NCI-H2196 treated with DMSO at 0.1 percent for 48 hours (cell line): ENCODE measurements at regions not wholly inside any gene's neighbourhood (a gene's known extent, or its start where the extent isn't known, plus 50 kb on each side); places are given as distances from the start of the nearest gene placed in this dataset.
A peak's percentile ranks its signal among the peaks of the same experiment; 100 is the strongest.

Source experiments
- DNase-seq: peaks from one replicate; lab custom pipeline; 2025; ENCODE audit not compliant: unreplicated experiment; lab: John Stamatoyannopoulos, UW

- no peak for DNase-seq
These were observed 58.4 kb downstream of the SLC25A47 start for GRCh38 chr14:100381395-100382105.

- DNase-seq = no peak
These were observed 58.9 kb downstream of the SLC25A47 start for GRCh38 chr14:100382106-100382455.

GRCh38 chr14:100383727-100384158 lies 60.6 kb downstream of the SLC25A47 start:
- DNase-seq = peak; percentile 8

- no peak for DNase-seq
These were observed 61.1 kb downstream of the SLC25A47 start for GRCh38 chr14:100384277-100384676.

- DNase-seq = no peak
These were observed 62.0 kb downstream of the SLC25A47 start for GRCh38 chr14:100384819-100385813.

- DNase-seq = no peak
These were observed 63.0 kb downstream of the SLC25A47 start for GRCh38 chr14:100386121-100386520.

GRCh38 chr14:100386846-100387245 lies 63.7 kb downstream of the SLC25A47 start:
- no peak for DNase-seq

- DNase-seq = no peak
These were observed 64.3 kb downstream of the SLC25A47 start for GRCh38 chr14:100387450-100387849.

- DNase-seq = no peak
These were observed 65.2 kb downstream of the SLC25A47 start for GRCh38 chr14:100388103-100389054.

GRCh38 chr14:100389497-100390104 lies 66.5 kb downstream of the SLC25A47 start:
- DNase-seq = no peak

GRCh38 chr14:100391173-100391572 lies 68.0 kb downstream of the SLC25A47 start:
- no peak for DNase-seq

- DNase-seq = no peak
These were observed 68.6 kb downstream of the SLC25A47 start for GRCh38 chr14:100391724-100392123.

- DNase-seq = no peak
These were observed 69.2 kb downstream of the SLC25A47 start for GRCh38 chr14:100392356-100392755.

GRCh38 chr14:100393362-100393761 lies 70.2 kb downstream of the SLC25A47 start:
- no peak for DNase-seq

- DNase-seq = no peak
These were observed 71.0 kb downstream of the SLC25A47 start for GRCh38 chr14:100393906-100394732.

GRCh38 chr14:100394886-100395672 lies 71.9 kb downstream of the SLC25A47 start:
- no peak for DNase-seq

GRCh38 chr14:100396266-100396795 lies 73.2 kb downstream of the SLC25A47 start:
- DNase-seq = no peak

- no peak for DNase-seq
These were observed 73.9 kb downstream of the SLC25A47 start for GRCh38 chr14:100397005-100397404.

- DNase-seq = no peak
These were observed 74.9 kb downstream of the SLC25A47 start for GRCh38 chr14:100398044-100398443.
